ENCODE measurements at regions not wholly inside any gene's neighbourhood (a gene's known extent, or its start where the extent isn't known, plus 50 kb on each side); places are given as distances from the start of the nearest gene placed in this dataset.
"Not testable (repeated sequence)": the region's sequence is repeated elsewhere in the genome, so short reads cannot be mapped to it uniquely, and the experiment has no call there.

GRCh38 chr16:58963479-58963878, 229.4 kb upstream of the GOT2 start:
- no peak for DNase-seq (ENCODE audit: low read depth)

GRCh38 chr16:58962811-58963210, 228.7 kb upstream of the GOT2 start:
- DNase-seq (ENCODE audit: low read depth): no peak

- no peak for DNase-seq (ENCODE audit: low read depth)
Measured at GRCh38 chr16:58960484-58960883, 226.4 kb upstream of the GOT2 start.

GRCh38 chr16:58960034-58960433, 225.9 kb upstream of the GOT2 start:
- DNase-seq (ENCODE audit: low read depth): no peak

- peak; percentile 10 for DNase-seq (ENCODE audit: low read depth)
Measured at GRCh38 chr16:58958749-58959148, 224.6 kb upstream of the GOT2 start.

- peak; percentile 78 for DNase-seq (ENCODE audit: low read depth)
Measured at GRCh38 chr16:58948244-58948643, 214.1 kb upstream of the GOT2 start.

GRCh38 chr16:58940609-58941008, 206.5 kb upstream of the GOT2 start:
- DNase-seq (ENCODE audit: low read depth): no peak

GRCh38 chr16:58938811-58939210, 204.7 kb upstream of the GOT2 start:
- peak; percentile 3 for DNase-seq (ENCODE audit: low read depth)

- no peak for DNase-seq (ENCODE audit: low read depth)
Measured at GRCh38 chr16:58937661-58938060, 203.5 kb upstream of the GOT2 start.

- no peak for DNase-seq (ENCODE audit: low read depth)
Measured at GRCh38 chr16:58933186-58933585, 199.1 kb upstream of the GOT2 start.

GRCh38 chr16:58931436-58931835, 197.3 kb upstream of the GOT2 start:
- peak; percentile 30 for DNase-seq (ENCODE audit: low read depth)

GRCh38 chr16:58923094-58923493, 189.0 kb upstream of the GOT2 start:
- no peak for DNase-seq (ENCODE audit: low read depth)

GRCh38 chr16:58913456-58913855, 179.3 kb upstream of the GOT2 start:
- DNase-seq (ENCODE audit: low read depth): no peak

- DNase-seq (ENCODE audit: low read depth): no peak
Measured at GRCh38 chr16:58912571-58912970, 178.5 kb upstream of the GOT2 start.

GRCh38 chr16:58906981-58907715, 173.0 kb upstream of the GOT2 start:
- DNase-seq (ENCODE audit: low read depth): no peak

GRCh38 chr16:58904291-58904690, 170.2 kb upstream of the GOT2 start:
- no peak for DNase-seq (ENCODE audit: low read depth)

GRCh38 chr16:58889516-58889915, 155.4 kb upstream of the GOT2 start:
- DNase-seq (ENCODE audit: low read depth): no peak

GRCh38 chr16:58885528-58886170, 151.5 kb upstream of the GOT2 start:
- peak; percentile 18 for DNase-seq (ENCODE audit: low read depth)

- no peak for DNase-seq (ENCODE audit: low read depth)
Measured at GRCh38 chr16:58884141-58884540, 150.0 kb upstream of the GOT2 start.

GRCh38 chr16:58883131-58883530, 149.0 kb upstream of the GOT2 start:
- DNase-seq (ENCODE audit: low read depth): no peak

- DNase-seq (ENCODE audit: low read depth): no peak
Measured at GRCh38 chr16:58882292-58882691, 148.2 kb upstream of the GOT2 start.

GRCh38 chr16:58878641-58879040, 144.5 kb upstream of the GOT2 start:
- DNase-seq (ENCODE audit: low read depth): not testable (repeated sequence)

GRCh38 chr16:58866935-58867334, 132.8 kb upstream of the GOT2 start:
- no peak for DNase-seq (ENCODE audit: low read depth)

- no peak for DNase-seq (ENCODE audit: low read depth)
Measured at GRCh38 chr16:58863761-58864160, 129.6 kb upstream of the GOT2 start.
